ENCODE measurements at regions not wholly inside any gene's neighbourhood (a gene's known extent, or its start where the extent isn't known, plus 50 kb on each side); places are given as distances from the start of the nearest gene placed in this dataset.

GRCh38 chr19:30146346-30146745, 204.3 kb downstream of the URI1 start:
- ChIA-PET CTCF (ENCODE audit: partially characterized antibody) (interaction anchor here (1.0 to 1.9 kb wide), 3 partner anchors 14 to 70 kb away, joined by 3 to 4 read pairs (median 3); no protein-coding TSS in a partner anchor), POLR2A (ENCODE audit: partially characterized antibody) (no interaction called here)
- H4K20me1 ChIP-seq (replicated peaks in 1 of 2; ENCODE audit: control insufficient read depth in 1 of 2, insufficient read depth in 2 of 2, low read length in 2 of 2) = no peaks in the 10 kb centered on the region
- no peaks in the 10 kb centered on the region for H3K36me3 ChIP-seq (ENCODE audit: control insufficient read depth in 2 of 4, insufficient read depth in 4 of 4, low read length in 3 of 4)
- H2AFZ ChIP-seq (ENCODE audit: low read length) = no peak overlapping the region
- H4K5ac ChIP-seq (ENCODE audit: insufficient read length, low read depth, low read length) = no peak overlapping the region
- no peak overlapping the region for H2BK120ac ChIP-seq (replicated peaks; ENCODE audit: low read depth, low read length)
- H3K23me2 ChIP-seq (ENCODE audit: low read depth, low read length) = no peaks in the 10 kb centered on the region
- H4K8ac ChIP-seq (ENCODE audit: extremely low read depth, insufficient read depth, low read length) = no peak overlapping the region; the same call in 1 of the 2 replicates
- H3K4ac ChIP-seq (replicated peaks; ENCODE audit: insufficient read length, low read depth, low read length) = no peak overlapping the region
- no peak overlapping the region for H2BK5ac ChIP-seq (ENCODE audit: low read depth, low read length)
- no peaks in the 10 kb centered on the region for H3K9me3 ChIP-seq (ENCODE audit: insufficient read depth in 2 of 2, low read depth in 1 of 2, low read length in 1 of 2)
- H3K18ac ChIP-seq (ENCODE audit: extremely low read depth, low read length) = no peak overlapping the region
- H2AK5ac ChIP-seq (ENCODE audit: low read depth, low read length) = no peak overlapping the region
- H3K79me1 ChIP-seq (ENCODE audit: low read depth, low read length) = no peaks in the 10 kb centered on the region
- no peak overlapping the region for H2BK20ac ChIP-seq (ENCODE audit: low read length)
- H3K9ac ChIP-seq (replicated peaks in 1 of 4; ENCODE audit: extremely low read depth in 1 of 4, low read depth in 3 of 4, low read length in 3 of 4) = no peak overlapping the region
- H3K4me1 ChIP-seq (replicated peaks in 1 of 4; ENCODE audit: control insufficient read depth in 3 of 4, insufficient read depth in 4 of 4, low read length in 3 of 4) = no peaks in the 10 kb centered on the region
- H3K27me3 ChIP-seq (replicated peaks in 1 of 4; ENCODE audit: control insufficient read depth in 3 of 4, extremely low read depth in 1 of 4, insufficient read depth in 3 of 4, low read length in 3 of 4) = no peaks in the 10 kb centered on the region
- H3K14ac ChIP-seq (ENCODE audit: insufficient read length) = no peak overlapping the region
- H3K56ac ChIP-seq (replicated peaks; ENCODE audit: insufficient read length, low read depth, low read length) = no peak overlapping the region
- H3K23ac ChIP-seq (ENCODE audit: insufficient read length) = no peak overlapping the region
- TF ChIP-seq RFX5 (IDR thresholded peaks at IDR 0.05; ENCODE audit: borderline replicate concordance, low read depth, low read length) = no peak
- TF ChIP-seq BACH1 (IDR thresholded peaks at IDR 0.05; ENCODE audit: low read length) = no peak
- no peak for TF ChIP-seq GTF2F1 (IDR thresholded peaks at IDR 0.05; ENCODE audit: borderline replicate concordance, low read depth, low read length)
- no peak for TF ChIP-seq CHD2 (IDR thresholded peaks at IDR 0.05; ENCODE audit: low read length)
- TF ChIP-seq POLR2AphosphoS5 (IDR thresholded peaks at IDR 0.05; ENCODE audit: low read depth, low read length) = no peak
- TF ChIP-seq KDM4A (IDR thresholded peaks at IDR 0.05; ENCODE audit: low read depth, low read length, severe bottlenecking) = no peak
- TF ChIP-seq EP300 (IDR thresholded peaks at IDR 0.05; ENCODE audit: borderline replicate concordance in 1 of 2, low read depth in 2 of 2, low read length in 2 of 2) = no peak
- TF ChIP-seq CHD1 (IDR thresholded peaks at IDR 0.05; ENCODE audit: low read depth, low read length) = no peak
- no peak for TF ChIP-seq NANOG (IDR thresholded peaks at IDR 0.05; ENCODE audit: insufficient read depth, low read depth, low read length, poor library complexity, severe bottlenecking)
- TF ChIP-seq ATF2 (IDR thresholded peaks at IDR 0.05; ENCODE audit: low read length) = no peak
- TF ChIP-seq CBX5 (IDR thresholded peaks at IDR 0.05; ENCODE audit: low read depth, low read length) = no peak
- no peak for TF ChIP-seq KDM5A (IDR thresholded peaks at IDR 0.05; ENCODE audit: low read length)
- TF ChIP-seq YY1 (IDR thresholded peaks at IDR 0.05; ENCODE audit: low read depth, low read length) = no peak
- TF ChIP-seq GABPA (IDR thresholded peaks at IDR 0.05; ENCODE audit: borderline replicate concordance, insufficient read depth, low read length) = no peak
- FAIRE-seq (no peak), DNase-seq (ENCODE audit: low read depth in 1 of 2, low spot score in 2 of 2) (no peak)
- H3K4me2 ChIP-seq (ENCODE audit: insufficient read depth in 1 of 2, low read depth in 2 of 2, low read length in 2 of 2) = no peak overlapping the region
- no peaks in the 10 kb centered on the region for H3K79me2 ChIP-seq (ENCODE audit: control insufficient read depth in 1 of 2, insufficient read depth in 2 of 2, low read length in 2 of 2)
- no peak overlapping the region for H3K4me3 ChIP-seq (ENCODE audit: extremely low read depth in 1 of 4, insufficient read depth in 2 of 4, low read depth in 3 of 4, low read length in 4 of 4)
- WGBS, 2 experiments (ENCODE audit: extremely low coverage in 1 of 2, insufficient coverage in 1 of 2, insufficient read length in 1 of 2, insufficient replicate concordance in 2 of 2, low coverage in 1 of 2, low lambda C conversion rate in 2 of 2, missing lambda C conversion rate in 1 of 2) = 95% methylated on average over 13 of the region's 14 CpGs; no CpG with 5 or more reads in 1 of the 2 experiments
- no peak overlapping the region for H2BK12ac ChIP-seq (ENCODE audit: low read depth, low read length)
- H2BK15ac ChIP-seq (ENCODE audit: low read length) = no peak overlapping the region
- H4K91ac ChIP-seq (replicated peaks; ENCODE audit: insufficient read length, low read length) = no peak overlapping the region
- H3K27ac ChIP-seq (ENCODE audit: low read depth, low read length) = no peak overlapping the region

Measured in H1 (cell line).